Panc1 (cell line): ENCODE measurements at regions not wholly inside any gene's neighbourhood (a gene's known extent, or its start where the extent isn't known, plus 50 kb on each side); places are given as distances from the start of the nearest gene placed in this dataset.

Source experiments
- ATAC-seq: fragments of 200-7000 bp; cut with Tn5 transposase; 2 replicates; pipeline ENCODE4 v1.9.1; 2020; ENCODE audit warnings: mild to moderate bottlenecking, moderate library complexity
- BruUV-seq: library from RNA; stranded (reverse); fragments of 400-500 nt; replicated peaks from 2 replicates; lab custom pipeline; 2021; lab: Mats Ljungman, UMichigan
- CTCF ChIA-PET: fragments of 300-600 bp; sonication (Branson Sonifier 250); formaldehyde crosslinking; loops from one replicate; lab custom pipeline; 2022; ENCODE audit warnings: antibody characterized with exemption; lab: Charles Lee
- POLR2A ChIA-PET: fragments of 300-600 bp; sonication (Branson Sonifier 250); formaldehyde crosslinking; loops from one replicate; lab custom pipeline; 2022; ENCODE audit warnings: antibody characterized with exemption; lab: Charles Lee
- DNase-seq: peaks from one replicate; pipeline ENCODE4 v3.0.0-alpha.2; 2010; ENCODE audit warnings: low read depth, low spot score
- H3K27ac ChIP-seq: 2 replicates; pipeline ENCODE4 v1.5.1; 2011; ENCODE audit warnings: mild to moderate bottlenecking, low read length, inconsistent platforms
- H3K27me3 ChIP-seq: fragments of 200-500 bp; sonication (Bioruptor generic); 2 replicates; pipeline ENCODE4 v1.6.0; 2014; ENCODE audit warnings: low read length, inconsistent platforms; ENCODE audit not compliant: control insufficient read depth, insufficient read depth
- H3K36me3 ChIP-seq: fragments of 200-500 bp; sonication (Bioruptor generic); 2 replicates; pipeline ENCODE4 v1.5.1; 2014; ENCODE audit warnings: inconsistent platforms, mild to moderate bottlenecking, low read length, moderate library complexity; ENCODE audit not compliant: control insufficient read depth, insufficient read depth
- H3K4me1 ChIP-seq: 2 replicates; pipeline ENCODE4 v1.5.1; 2011; ENCODE audit warnings: inconsistent platforms, mild to moderate bottlenecking, low read length, moderate library complexity; ENCODE audit not compliant: control insufficient read depth, insufficient read depth
- H3K4me3 ChIP-seq, 2 experiments: 2 replicates each; pipeline ENCODE4 v1.5.1; 2011 to 2012; ENCODE audit warnings: low read depth in 2 of 2, low read length in 2 of 2, mild to moderate bottlenecking in 2 of 2, inconsistent platforms in 1 of 2, moderate library complexity in 1 of 2
- H3K9me3 ChIP-seq: fragments of 200-500 bp; sonication (Bioruptor generic); 2 replicates; pipeline ENCODE4 v1.5.1; 2014; ENCODE audit warnings: low read depth, mild to moderate bottlenecking, inconsistent platforms, low read length, moderate library complexity; ENCODE audit not compliant: control insufficient read depth, insufficient read depth
- POLR2AphosphoS5 ChIP-seq: IDR thresholded peaks from 2 replicates; pipeline ENCODE4 v1.6.1; 2012; ENCODE audit warnings: mild to moderate bottlenecking, low read depth, low read length, moderate library complexity
- REST ChIP-seq, 2 experiments: IDR thresholded peaks; 2 replicates each; pipeline ENCODE4 v1.6.1; 2011 to 2012; ENCODE audit warnings: low read depth in 2 of 2, control low read depth in 1 of 2, low read length in 1 of 2, mild to moderate bottlenecking in 1 of 2, moderate library complexity in 1 of 2; ENCODE audit not compliant: insufficient read depth in 1 of 2
- SIN3A ChIP-seq: IDR thresholded peaks from 2 replicates; pipeline ENCODE4 v1.6.1; 2012; ENCODE audit warnings: low read depth, mild to moderate bottlenecking, low read length, moderate library complexity, borderline replicate concordance; ENCODE audit not compliant: insufficient read depth
- TCF7L2 ChIP-seq: IDR thresholded peaks from 2 replicates; pipeline ENCODE4 v1.6.1; 2011; ENCODE audit warnings: mild to moderate bottlenecking, low read depth, low read length, inconsistent platforms
- in situ Hi-C: cut with HindIII; loops from 2 replicates; pipeline ENCODE4 v1.10.0; 2016; ENCODE audit warnings: low sequenced_read_pairs, low pct_unique_long_range_greater_than_20kb
- intact Hi-C: fragments of 100-400 bp; cut with micrococcal nuclease; formaldehyde crosslinking; loops from one replicate; pipeline ENCODE4 v1.10.0; 2022; ENCODE audit not compliant: unreplicated experiment
- TF ChIP-seq, protein P1 (sequence below): fragments of 450-650 bp; IDR thresholded peaks from 2 replicates; pipeline ENCODE4 v1.5.1; 2017; ENCODE audit warnings: mild to moderate bottlenecking

DNA sequence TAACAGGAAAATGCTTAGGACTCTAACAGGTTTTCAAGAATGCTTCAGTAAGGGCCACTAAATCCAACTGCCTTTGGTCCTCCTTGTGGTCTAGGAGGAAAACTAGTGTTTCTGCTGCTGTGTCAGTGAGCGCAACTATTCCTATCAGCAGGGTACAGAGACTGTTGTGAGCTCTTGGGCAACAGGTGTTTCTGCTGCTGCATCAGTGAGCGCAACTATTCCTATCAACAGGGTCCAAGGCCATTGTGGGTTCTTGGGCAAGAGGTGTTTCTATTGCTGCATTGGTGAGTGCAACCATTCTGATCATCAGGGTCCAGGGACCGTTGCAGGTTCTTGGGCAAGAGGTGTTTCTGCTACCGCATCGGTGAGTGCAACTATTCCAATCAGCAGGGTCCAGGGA, 256.3 kb downstream of the CDH10 start:
- intact Hi-C loops: no loop called here
- no peak overlapping the region for H3K4me3 ChIP-seq
- no peaks in the 10 kb centered on the region for H3K9me3 ChIP-seq
- no peaks in the 10 kb centered on the region for H3K27me3 ChIP-seq
- no TSS peak for BruUV-seq
- CTCF ChIA-PET: no interaction called here
- POLR2A ChIA-PET: no interaction called here
- no peaks in the 10 kb centered on the region for H3K36me3 ChIP-seq
- ATAC-seq (no peak), DNase-seq (no peak)
- in situ Hi-C loops: no loop called here
- no peak overlapping the region for H3K27ac ChIP-seq
- H3K4me1 ChIP-seq: no peaks in the 10 kb centered on the region
- TF ChIP-seq, protein P1, sequence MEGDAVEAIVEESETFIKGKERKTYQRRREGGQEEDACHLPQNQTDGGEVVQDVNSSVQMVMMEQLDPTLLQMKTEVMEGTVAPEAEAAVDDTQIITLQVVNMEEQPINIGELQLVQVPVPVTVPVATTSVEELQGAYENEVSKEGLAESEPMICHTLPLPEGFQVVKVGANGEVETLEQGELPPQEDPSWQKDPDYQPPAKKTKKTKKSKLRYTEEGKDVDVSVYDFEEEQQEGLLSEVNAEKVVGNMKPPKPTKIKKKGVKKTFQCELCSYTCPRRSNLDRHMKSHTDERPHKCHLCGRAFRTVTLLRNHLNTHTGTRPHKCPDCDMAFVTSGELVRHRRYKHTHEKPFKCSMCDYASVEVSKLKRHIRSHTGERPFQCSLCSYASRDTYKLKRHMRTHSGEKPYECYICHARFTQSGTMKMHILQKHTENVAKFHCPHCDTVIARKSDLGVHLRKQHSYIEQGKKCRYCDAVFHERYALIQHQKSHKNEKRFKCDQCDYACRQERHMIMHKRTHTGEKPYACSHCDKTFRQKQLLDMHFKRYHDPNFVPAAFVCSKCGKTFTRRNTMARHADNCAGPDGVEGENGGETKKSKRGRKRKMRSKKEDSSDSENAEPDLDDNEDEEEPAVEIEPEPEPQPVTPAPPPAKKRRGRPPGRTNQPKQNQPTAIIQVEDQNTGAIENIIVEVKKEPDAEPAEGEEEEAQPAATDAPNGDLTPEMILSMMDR: no peak
- TF ChIP-seq SIN3A: no peak
- no peak for TF ChIP-seq POLR2AphosphoS5
- no peak for TF ChIP-seq REST (IDR thresholded peaks at IDR 0.05; ENCODE audit: insufficient read depth in 1 of 2, low read depth in 2 of 2, low read length in 1 of 2)
- no peak for TF ChIP-seq TCF7L2

GRCh38 chr5:24389968-24390367, 254.8 kb downstream of the CDH10 start:
- DNase-seq: no peak
- no peak for TF ChIP-seq REST (IDR thresholded peaks at IDR 0.05; ENCODE audit: insufficient read depth in 1 of 2, low read depth in 2 of 2, low read length in 1 of 2)
- no peak for TF ChIP-seq POLR2AphosphoS5
- no peak for TF ChIP-seq TCF7L2
- no peak for TF ChIP-seq SIN3A
- TF ChIP-seq, protein P1: no peak
- H3K4me1 ChIP-seq: no peaks in the 10 kb centered on the region
- ATAC-seq: no peak
- no TSS peak for BruUV-seq
- POLR2A ChIA-PET: no interaction called here
- H3K9me3 ChIP-seq: no peaks in the 10 kb centered on the region
- CTCF ChIA-PET: no interaction called here
- H3K27ac ChIP-seq: no peak overlapping the region
- no peak overlapping the region for H3K4me3 ChIP-seq
- in situ Hi-C loops (no loop called here), intact Hi-C loops (no loop called here)
- H3K27me3 ChIP-seq: no peaks in the 10 kb centered on the region
- H3K36me3 ChIP-seq: no peaks in the 10 kb centered on the region
